ENCODE measurements at regions not wholly inside any gene's neighbourhood (a gene's known extent, or its start where the extent isn't known, plus 50 kb on each side); places are given as distances from the start of the nearest gene placed in this dataset.

DNA sequence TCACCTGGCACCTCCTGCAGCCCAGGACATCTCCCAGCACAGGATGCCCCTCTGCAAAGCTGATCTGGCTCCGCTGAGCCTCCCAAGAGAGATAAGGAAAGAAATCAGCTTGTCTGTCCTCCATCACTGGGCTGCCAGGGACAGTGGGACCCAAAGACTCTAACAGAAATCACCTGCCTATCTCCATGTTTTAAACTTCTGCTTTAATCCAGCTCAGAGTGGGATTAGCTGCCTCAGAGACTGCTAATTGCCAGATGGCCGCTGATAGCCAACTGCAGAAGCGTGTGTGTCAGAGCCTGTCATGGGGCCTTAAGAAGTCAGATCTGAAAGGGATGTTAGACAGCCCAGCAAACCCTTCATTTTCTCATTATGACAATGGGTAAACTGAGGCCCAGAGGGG lies 389.4 kb upstream of the KLHL29 start:
- DNase-seq (ENCODE audit: low read depth in 2 of 2, low spot score in 1 of 2): no peak

- DNase-seq (ENCODE audit: low read depth in 2 of 2, low spot score in 1 of 2): no peak
Measured at GRCh38 chr2:22996911-22997310, 388.1 kb upstream of the KLHL29 start.

DNA sequence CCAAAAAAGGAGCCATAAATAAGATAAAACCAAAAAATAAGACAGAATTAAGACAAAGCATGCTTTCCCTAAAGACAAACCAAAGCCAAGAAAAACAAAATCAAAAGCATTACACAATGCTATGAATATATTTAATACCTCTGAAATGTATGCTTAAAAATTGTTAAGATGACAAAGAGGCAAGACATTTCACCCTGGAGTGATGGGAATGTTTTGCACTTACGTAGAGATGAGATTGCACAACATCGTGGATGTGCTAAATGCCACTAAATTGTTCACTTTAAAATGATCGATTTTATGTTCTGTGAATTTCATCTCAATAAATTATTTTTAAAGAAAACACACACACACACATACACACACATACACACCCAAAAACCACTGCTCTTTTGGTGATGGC lies 386.6 kb upstream of the KLHL29 start:
- no peak for DNase-seq (ENCODE audit: low read depth in 2 of 2, low spot score in 1 of 2)

GRCh38 chr2:22999951-23000350 lies 385.0 kb upstream of the KLHL29 start:
- no peak for DNase-seq (ENCODE audit: low read depth in 2 of 2, low spot score in 1 of 2)

GRCh38 chr2:23002234-23002633 lies 382.7 kb upstream of the KLHL29 start:
- no peak for DNase-seq (ENCODE audit: low read depth in 2 of 2, low spot score in 1 of 2)

- no peak for DNase-seq (ENCODE audit: low read depth in 2 of 2, low spot score in 1 of 2)
Measured at GRCh38 chr2:23005469-23005868, 379.5 kb upstream of the KLHL29 start.

- DNase-seq (ENCODE audit: low read depth in 2 of 2, low spot score in 1 of 2): no peak
Measured at GRCh38 chr2:23007631-23008235, 377.2 kb upstream of the KLHL29 start.

GRCh38 chr2:23008440-23008839 lies 376.5 kb upstream of the KLHL29 start:
- no peak for DNase-seq (ENCODE audit: low read depth in 2 of 2, low spot score in 1 of 2)

- DNase-seq (ENCODE audit: low read depth in 2 of 2, low spot score in 1 of 2): no peak
Measured at GRCh38 chr2:23008951-23009350, 376.0 kb upstream of the KLHL29 start.

GRCh38 chr2:23009545-23010149 lies 375.3 kb upstream of the KLHL29 start:
- no peak for DNase-seq (ENCODE audit: low read depth in 2 of 2, low spot score in 1 of 2)

- DNase-seq (ENCODE audit: low read depth in 2 of 2, low spot score in 1 of 2): no peak
Measured at GRCh38 chr2:23012499-23012898, 372.5 kb upstream of the KLHL29 start.

DNA sequence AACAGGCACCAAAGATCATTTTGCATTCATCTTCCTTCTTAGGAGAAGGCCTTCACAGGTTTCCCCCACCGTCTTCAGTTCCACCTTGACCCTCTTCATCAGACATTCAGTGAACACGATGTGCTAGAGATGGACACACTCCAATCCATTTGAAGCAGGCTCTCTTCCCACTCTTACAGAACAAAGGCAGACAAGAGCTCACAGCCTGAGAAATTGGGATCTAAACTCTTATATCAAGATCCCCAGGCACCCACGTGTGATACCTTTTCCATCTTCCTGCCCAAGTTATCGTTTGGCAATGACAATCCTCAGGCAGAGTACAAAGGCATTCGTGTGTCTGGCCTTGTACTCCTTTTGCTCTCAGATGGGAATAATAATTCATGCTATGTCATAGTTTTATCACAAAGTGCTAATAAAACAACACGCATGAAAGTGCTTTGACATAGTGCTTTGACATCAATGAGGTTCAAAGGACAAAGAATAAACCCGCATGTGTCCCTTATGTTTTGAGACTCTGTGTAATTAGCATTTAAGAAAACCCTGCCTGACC lies 369.3 kb upstream of the KLHL29 start:
- DNase-seq (ENCODE audit: low read depth in 2 of 2, low spot score in 1 of 2): no peak

DNA sequence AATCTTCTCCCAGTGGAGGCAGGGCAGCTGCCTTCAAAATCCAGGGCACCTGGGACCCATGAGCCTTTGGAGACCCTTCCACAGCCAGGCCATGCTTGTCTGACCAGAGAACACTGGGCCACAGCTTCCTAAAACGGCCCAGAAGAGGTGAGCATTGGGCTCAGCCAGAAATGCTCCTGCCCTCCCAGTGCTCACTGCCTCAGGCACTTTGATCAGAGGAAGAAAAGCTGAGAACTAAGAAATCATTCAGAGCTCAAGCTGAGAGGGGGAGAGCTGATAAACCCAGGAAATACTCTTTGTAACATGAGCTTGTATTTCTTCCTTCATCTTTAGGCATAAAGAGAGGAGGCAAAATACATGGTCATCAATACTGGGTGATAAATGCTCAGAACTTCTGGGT lies 365.5 kb upstream of the KLHL29 start:
- DNase-seq (ENCODE audit: low read depth in 2 of 2, low spot score in 1 of 2): no peak

GRCh38 chr2:23020659-23021058 lies 364.3 kb upstream of the KLHL29 start:
- no peak for DNase-seq (ENCODE audit: low read depth in 2 of 2, low spot score in 1 of 2)

DNA sequence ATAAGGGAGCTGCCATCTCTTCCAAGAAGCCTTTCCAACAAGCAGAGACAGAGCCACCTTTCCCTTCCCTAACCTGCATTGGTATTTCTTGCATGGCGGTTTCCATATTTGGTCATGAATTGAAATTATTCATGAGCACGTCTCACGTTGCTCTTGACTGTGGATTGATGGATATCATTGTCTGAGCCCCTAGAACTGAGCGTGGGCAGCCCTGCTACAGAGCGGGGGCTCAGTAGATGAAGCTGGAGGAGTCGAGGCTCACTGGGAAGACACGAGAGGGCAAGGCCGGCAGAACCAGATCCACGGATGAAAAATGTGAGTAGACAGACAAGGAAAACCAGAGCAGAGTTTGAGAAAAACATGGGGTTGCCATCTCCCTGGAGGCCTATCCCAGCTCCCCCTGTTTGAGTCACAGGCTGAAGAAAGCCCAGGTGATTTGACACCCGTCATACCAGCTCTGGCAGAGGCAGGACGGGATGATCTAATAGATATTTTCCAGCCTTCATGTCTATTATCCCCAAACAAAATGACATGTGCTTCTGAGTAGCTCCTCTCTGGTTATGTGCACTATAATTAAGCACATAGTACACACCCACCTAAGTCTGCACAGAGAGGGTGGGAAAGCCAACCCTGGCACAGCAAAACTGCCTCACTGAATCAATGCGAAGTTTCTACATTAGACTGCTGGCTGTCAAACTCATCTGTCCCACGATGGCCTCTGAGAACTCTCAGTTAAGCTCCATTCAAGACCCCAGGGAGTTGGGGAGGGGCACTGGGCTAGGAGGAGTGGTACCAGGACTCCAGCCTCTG lies 363.5 kb upstream of the KLHL29 start:
- DNase-seq (ENCODE audit: low read depth in 2 of 2, low spot score in 1 of 2): no peak

GRCh38 chr2:23023722-23024121 lies 361.3 kb upstream of the KLHL29 start:
- no peak for DNase-seq (ENCODE audit: low read depth in 2 of 2, low spot score in 1 of 2)

- DNase-seq (ENCODE audit: low read depth in 2 of 2, low spot score in 1 of 2): no peak
Measured at GRCh38 chr2:23026671-23027070, 358.3 kb upstream of the KLHL29 start.

DNA sequence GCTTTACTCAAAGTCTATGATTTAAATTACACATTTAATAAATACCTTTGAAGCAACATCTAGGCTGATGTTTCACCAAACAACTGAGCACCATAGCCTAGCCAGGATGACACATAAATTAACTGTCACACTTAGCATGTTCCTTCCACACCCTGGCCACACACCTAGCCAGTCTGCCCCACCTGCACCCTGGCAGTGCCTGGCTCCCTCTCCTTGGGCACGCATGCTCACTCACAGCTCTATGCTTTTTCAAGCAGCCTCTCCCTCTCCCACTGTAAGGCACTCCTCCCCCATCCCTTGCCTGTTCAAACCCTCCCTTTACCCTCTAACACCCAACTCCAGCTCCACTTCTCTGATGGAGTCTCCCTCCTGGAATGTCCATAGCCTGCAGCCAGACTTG lies 357.6 kb upstream of the KLHL29 start:
- DNase-seq (ENCODE audit: low read depth in 2 of 2, low spot score in 1 of 2): no peak

DNA sequence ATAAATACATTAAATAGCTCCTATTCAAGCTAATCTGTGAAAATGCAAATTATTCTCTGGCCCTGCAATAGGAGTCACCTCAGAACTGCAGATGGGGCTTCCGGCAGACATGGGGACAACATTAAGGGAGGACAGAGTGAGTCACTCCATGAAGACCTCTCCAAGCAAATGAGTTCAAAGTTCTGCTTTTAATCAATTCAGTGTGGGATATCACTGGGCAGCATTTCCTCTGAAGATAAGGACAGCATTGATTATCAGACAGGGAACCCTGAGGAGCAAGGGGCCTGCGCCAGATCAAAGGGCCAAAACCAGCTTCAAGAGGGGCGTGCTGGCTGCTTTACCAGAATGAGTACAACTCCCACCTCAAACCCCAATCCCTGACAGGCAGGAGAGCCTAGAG lies 356.9 kb upstream of the KLHL29 start:
- DNase-seq (ENCODE audit: low read depth in 2 of 2, low spot score in 1 of 2): no peak

- DNase-seq (ENCODE audit: low read depth in 2 of 2, low spot score in 1 of 2): no peak
Measured at GRCh38 chr2:23029111-23029510, 355.9 kb upstream of the KLHL29 start.

DNA sequence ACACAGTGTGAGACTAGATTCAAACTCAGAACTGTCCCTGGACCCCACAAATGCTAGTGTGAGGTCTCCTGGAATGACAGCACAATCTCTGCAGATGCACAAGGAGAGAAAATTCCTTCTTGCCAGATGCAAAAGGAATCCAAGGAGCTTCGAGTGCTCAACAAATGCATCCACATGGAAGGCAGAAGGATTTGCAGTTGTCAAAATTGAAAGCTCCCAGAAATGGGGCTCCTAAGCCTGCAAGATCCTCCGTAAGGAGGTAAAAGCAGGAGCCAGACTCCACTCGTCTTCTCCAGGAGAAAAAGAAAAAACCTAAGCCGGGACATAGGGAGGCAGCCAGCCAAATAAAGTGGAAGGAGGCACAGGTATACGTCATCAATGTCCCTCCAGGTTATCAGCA lies 355.0 kb upstream of the KLHL29 start:
- no peak for DNase-seq (ENCODE audit: low read depth in 2 of 2, low spot score in 1 of 2)

GRCh38 chr2:23034996-23035395 lies 350.0 kb upstream of the KLHL29 start:
- no peak for DNase-seq (ENCODE audit: low read depth in 2 of 2, low spot score in 1 of 2)
